Lung (tissue), 11 donors: ENCODE measurements at regions not wholly inside any gene's neighbourhood (a gene's known extent, or its start where the extent isn't known, plus 50 kb on each side); places are given as distances from the start of the nearest gene placed in this dataset.
A peak's percentile ranks its signal among the peaks of the same experiment; 100 is the strongest.

ENCODE experiments used
- ATAC-seq: fragments of 200-7000 bp; cut with Tn5 transposase; one replicate; pipeline ENCODE4 v1.9.1; 2020; ENCODE audit warnings: moderate number of reproducible peaks; ENCODE audit not compliant: insufficient read depth, low FRiP score
- DNase-seq, 3 donors: peaks; one replicate each; pipeline ENCODE4 v3.0.0-alpha.2; 2013 to 2017
- H3K27ac ChIP-seq, 2 donors: one replicate each; pipeline ENCODE4 v1.5.1; 2013; ENCODE audit warnings: mild to moderate bottlenecking in 2 of 2, moderate library complexity in 2 of 2, control low read depth in 1 of 2, inconsistent platforms in 1 of 2, low read depth in 1 of 2, low read length in 1 of 2
- H3K27me3 ChIP-seq, 3 donors: one replicate each; pipeline ENCODE4 v1.5.1; 2013; ENCODE audit warnings: low read length in 2 of 3; ENCODE audit not compliant: control insufficient read depth in 3 of 3, insufficient read depth in 3 of 3
- H3K36me3 ChIP-seq, 4 donors: one replicate each; pipeline ENCODE4 v1.5.1; 2013; ENCODE audit warnings: low read length in 4 of 4, mild to moderate bottlenecking in 1 of 4, moderate library complexity in 1 of 4; ENCODE audit not compliant: control insufficient read depth in 4 of 4, insufficient read depth in 4 of 4
- H3K4me1 ChIP-seq, 5 donors: one replicate each; pipeline ENCODE4 v1.5.1; 2013; ENCODE audit warnings: low read length in 5 of 5, mild to moderate bottlenecking in 2 of 5, moderate library complexity in 1 of 5; ENCODE audit not compliant: control insufficient read depth in 5 of 5, insufficient read depth in 5 of 5
- H3K4me3 ChIP-seq: one replicate; pipeline ENCODE4 v1.5.1; 2013; ENCODE audit warnings: mild to moderate bottlenecking, control low read depth, moderate library complexity
- H3K9ac ChIP-seq, 2 donors: one replicate each; pipeline ENCODE4 v1.5.1; 2013; ENCODE audit warnings: low read length in 2 of 2, control low read depth in 1 of 2; ENCODE audit not compliant: insufficient read depth in 1 of 2
- H3K9me3 ChIP-seq, 4 donors: one replicate each; pipeline ENCODE4 v1.5.1; 2013; ENCODE audit warnings: low read length in 3 of 4, mild to moderate bottlenecking in 1 of 4, moderate library complexity in 1 of 4; ENCODE audit not compliant: control insufficient read depth in 4 of 4, insufficient read depth in 3 of 4
- CTCF ChIP-seq: IDR thresholded peaks from 2 replicates; pipeline ENCODE4 v1.5.1; 2012; ENCODE audit warnings: mild to moderate bottlenecking; ENCODE audit errors: control extremely low read depth, extremely low read depth
- WGBS, 2 donors: extraction: QIAGEN DNeasy Blood & Tissue Kit; methylation state at CpG; one replicate each; pipeline ENCODE4 v1.1.7; 2013; 5-methylcytosine and 5-hydroxymethylcytosine counted together
- donor health status: control.
- donor health status: control.
- donor health status: Bipolar disorder and iron deficiency.
- donor health status: healthy.
- donor health status: DM: yes; HTN: yes; CAD: no.

GRCh38 chr15:95431518-95431917 lies 899.0 kb upstream of the NR2F2 start:
- H3K9me3 ChIP-seq = no peaks in the 10 kb centered on the region
- H3K4me3 ChIP-seq = no peak overlapping the region
- no peak overlapping the region for H3K27ac ChIP-seq
- no peaks in the 10 kb centered on the region for H3K27me3 ChIP-seq
- H3K36me3 ChIP-seq = no peaks in the 10 kb centered on the region
- TF ChIP-seq CTCF = no peak
- H3K9ac ChIP-seq = no peak overlapping the region
- ATAC-seq (no peak), DNase-seq (no peak)
- H3K4me1 ChIP-seq = peaks cover 0 to 8% (median 0%) of the 10 kb centered on the region in 5 donors
- WGBS, 2 donors = 74 to 81% methylated on average over 1 of the region's 1 CpG

- Histone ChIP-seq H3K9me3 (no peaks in the 10 kb centered on the region), H3K4me1 (peaks cover 0 to 15% (median 0%) of the 10 kb centered on the region in 5 donors), H3K4me3 (no peak overlapping the region), H3K27ac (no peak overlapping the region), H3K9ac (no peak overlapping the region), H3K36me3 (no peaks in the 10 kb centered on the region), H3K27me3 (no peaks in the 10 kb centered on the region)
- no peak for TF ChIP-seq CTCF
- ATAC-seq = no peak
- no peak for DNase-seq
- 68 to 81% methylated on average over 2 of the region's 2 CpGs for WGBS, 2 donors
These were observed 897.6 kb upstream of the NR2F2 start for GRCh38 chr15:95432878-95433405.

- H3K4me3 ChIP-seq = no peak overlapping the region
- H3K27me3 ChIP-seq = no peaks in the 10 kb centered on the region
- H3K36me3 ChIP-seq = no peaks in the 10 kb centered on the region
- TF ChIP-seq CTCF = no peak
- WGBS, 2 donors = 67 to 73% methylated on average over 3 of the region's 3 CpGs
- DNase-seq (peak in 2 of 3 donors; percentile 56 to 66), ATAC-seq (no peak)
- H3K4me1 ChIP-seq = peaks cover 0 to 37% (median 2%) of the 10 kb centered on the region in 5 donors
- no peak overlapping the region for H3K9ac ChIP-seq
- H3K27ac ChIP-seq = peak overlapping the region; percentile 40 to 77
- no peaks in the 10 kb centered on the region for H3K9me3 ChIP-seq
These were observed 890.6 kb upstream of the NR2F2 start for GRCh38 chr15:95439922-95440376.

- Histone ChIP-seq H3K36me3 (no peaks in the 10 kb centered on the region), H3K4me1 (peaks cover 0 to 37% (median 2%) of the 10 kb centered on the region in 5 donors), H3K4me3 (no peak overlapping the region), H3K9ac (no peak overlapping the region), H3K27me3 (no peaks in the 10 kb centered on the region), H3K27ac (no peak overlapping the region), H3K9me3 (no peaks in the 10 kb centered on the region)
- no peak for TF ChIP-seq CTCF
- DNase-seq = peak; percentile 82 to 95 (median 92)
- ATAC-seq = no peak
- 53 to 64% methylated on average over 6 of the region's 6 CpGs for WGBS, 2 donors
These were observed 889.8 kb upstream of the NR2F2 start for GRCh38 chr15:95440712-95441111.
